Hematopoietic multipotent progenitor cell treated with erythropoietin and hydrocortisone succinate and interleukin-3 and kit ligand, for 6 days (in vitro differentiated cells): ENCODE measurements at regions not wholly inside any gene's neighbourhood (a gene's known extent, or its start where the extent isn't known, plus 50 kb on each side); places are given as distances from the start of the nearest gene placed in this dataset.
"Not testable (repeated sequence)": the region's sequence is repeated elsewhere in the genome, so short reads cannot be mapped to it uniquely, and the experiment has no call there.

Experiments
- DNase-seq: peaks from one replicate; pipeline ENCODE4 v3.0.0-alpha.2; 2015

DNA sequence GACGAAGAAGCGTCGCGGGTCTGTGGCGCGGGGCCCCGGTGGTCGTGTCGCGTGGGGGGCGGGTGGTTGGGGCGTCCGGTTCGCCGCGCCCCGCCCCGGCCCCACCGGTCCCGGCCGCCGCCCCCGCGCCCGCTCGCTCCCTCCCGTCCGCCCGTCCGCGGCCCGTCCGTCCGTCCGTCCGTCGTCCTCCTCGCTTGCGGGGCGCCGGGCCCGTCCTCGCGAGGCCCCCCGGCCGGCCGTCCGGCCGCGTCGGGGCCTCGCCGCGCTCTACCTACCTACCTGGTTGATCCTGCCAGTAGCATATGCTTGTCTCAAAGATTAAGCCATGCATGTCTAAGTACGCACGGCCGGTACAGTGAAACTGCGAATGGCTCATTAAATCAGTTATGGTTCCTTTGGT, 1533.5 kb upstream of the TPTE start:
- not testable (repeated sequence) for DNase-seq

DNA sequence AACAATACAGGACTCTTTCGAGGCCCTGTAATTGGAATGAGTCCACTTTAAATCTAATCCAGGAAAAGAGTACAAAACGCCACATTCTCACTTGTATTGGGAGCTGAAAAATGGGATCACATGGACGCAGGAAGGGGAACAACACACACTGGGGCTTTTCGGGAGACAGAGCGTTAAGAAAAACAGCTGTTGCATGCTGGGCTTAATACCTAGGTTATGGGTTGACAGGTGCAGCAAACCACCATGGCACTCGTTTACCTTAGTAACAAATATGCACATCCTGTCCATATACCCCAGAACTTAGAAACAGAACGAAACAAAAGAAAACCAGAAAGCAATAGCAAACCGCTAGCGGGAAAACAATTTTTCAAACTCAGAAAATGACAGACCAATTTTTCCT, 1532.7 kb upstream of the TPTE start:
- peak; percentile 37 for DNase-seq

DNA sequence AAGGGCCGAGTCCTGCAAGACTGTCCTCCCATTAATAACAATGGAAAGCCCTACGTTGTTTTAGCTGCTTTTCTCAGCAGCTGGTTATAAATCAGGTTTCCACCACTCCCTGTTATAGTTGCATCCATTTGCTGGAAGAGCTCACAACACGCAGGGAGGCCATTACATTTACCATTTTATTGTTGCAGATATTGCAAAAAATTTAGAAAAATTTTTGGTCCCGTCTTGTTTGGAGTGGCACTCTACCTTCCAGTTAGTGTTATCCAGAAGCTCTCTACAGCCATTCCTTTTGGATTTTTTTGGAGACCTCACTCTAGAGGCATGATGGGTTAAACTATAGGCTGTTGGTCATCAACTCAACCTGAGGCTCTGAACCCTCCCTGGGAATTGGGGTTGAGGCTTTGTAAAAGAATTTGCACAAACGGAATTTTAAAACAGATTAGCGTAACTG, 1532.1 kb upstream of the TPTE start:
- DNase-seq: peak; percentile 39

DNA sequence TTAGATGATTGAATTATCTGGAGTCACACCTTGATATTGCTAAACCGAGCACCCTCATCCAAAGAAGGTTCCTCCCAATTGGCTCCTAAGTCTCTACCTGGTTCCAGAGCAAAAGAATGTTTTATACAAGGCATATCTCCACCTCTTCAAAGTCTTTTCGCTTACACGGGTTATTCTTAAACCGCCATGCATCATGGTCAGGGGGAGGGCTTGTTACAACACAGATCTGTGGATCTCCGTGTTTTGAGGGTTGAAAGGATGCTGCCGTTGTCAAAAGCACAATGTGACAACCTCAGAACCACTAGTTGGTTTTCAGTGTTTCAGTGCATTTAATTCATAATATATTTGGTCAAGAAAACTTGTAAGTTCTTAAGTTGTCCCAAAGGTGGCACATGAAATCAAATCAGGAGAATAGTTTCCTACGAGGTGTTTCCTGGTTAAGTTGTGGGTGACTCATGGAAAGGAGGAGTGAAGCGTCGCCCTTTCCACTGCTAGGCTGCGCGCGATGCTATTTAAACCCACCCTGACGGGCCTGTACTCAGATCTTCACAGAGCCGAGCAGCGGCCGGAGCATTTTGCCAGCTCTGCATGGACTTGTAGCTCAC, 1531.6 kb upstream of the TPTE start:
- peak; percentile 43 for DNase-seq

DNA sequence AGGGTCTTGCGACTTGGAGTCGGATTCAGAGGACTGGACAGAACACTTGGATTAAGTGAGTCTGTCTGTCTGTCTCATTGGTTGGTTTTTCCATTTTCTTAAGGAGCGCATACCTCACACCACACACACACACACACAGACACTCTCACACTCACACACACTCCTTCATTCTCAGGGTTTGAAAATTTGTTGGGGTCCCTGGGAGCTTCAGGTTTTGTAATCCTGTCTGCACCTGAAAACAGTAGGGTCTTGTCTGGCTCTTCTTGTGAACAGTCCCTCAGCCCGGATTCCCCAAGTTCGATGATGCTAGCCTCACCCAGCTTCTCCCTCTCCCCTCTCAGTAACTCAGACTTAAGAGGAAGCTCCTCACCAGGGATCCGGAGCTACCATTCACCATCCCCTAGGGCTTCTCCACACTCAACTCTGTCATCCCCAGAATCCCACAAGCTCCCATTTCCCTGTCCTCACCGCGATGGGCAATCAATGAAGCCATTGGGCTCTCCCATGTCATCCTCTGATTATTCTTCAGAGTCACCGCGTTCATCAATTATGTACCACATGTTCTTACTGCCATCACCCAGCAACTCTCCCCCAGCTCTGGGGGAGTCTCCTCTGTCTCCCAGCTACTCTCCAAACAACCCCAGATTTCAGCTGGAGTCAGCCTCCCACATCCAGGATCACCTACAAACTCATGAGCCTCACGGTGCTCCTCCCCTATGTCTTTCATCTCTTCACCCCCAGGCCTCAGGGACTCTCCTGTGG, 1530.9 kb upstream of the TPTE start:
- DNase-seq: peak; percentile 25

DNA sequence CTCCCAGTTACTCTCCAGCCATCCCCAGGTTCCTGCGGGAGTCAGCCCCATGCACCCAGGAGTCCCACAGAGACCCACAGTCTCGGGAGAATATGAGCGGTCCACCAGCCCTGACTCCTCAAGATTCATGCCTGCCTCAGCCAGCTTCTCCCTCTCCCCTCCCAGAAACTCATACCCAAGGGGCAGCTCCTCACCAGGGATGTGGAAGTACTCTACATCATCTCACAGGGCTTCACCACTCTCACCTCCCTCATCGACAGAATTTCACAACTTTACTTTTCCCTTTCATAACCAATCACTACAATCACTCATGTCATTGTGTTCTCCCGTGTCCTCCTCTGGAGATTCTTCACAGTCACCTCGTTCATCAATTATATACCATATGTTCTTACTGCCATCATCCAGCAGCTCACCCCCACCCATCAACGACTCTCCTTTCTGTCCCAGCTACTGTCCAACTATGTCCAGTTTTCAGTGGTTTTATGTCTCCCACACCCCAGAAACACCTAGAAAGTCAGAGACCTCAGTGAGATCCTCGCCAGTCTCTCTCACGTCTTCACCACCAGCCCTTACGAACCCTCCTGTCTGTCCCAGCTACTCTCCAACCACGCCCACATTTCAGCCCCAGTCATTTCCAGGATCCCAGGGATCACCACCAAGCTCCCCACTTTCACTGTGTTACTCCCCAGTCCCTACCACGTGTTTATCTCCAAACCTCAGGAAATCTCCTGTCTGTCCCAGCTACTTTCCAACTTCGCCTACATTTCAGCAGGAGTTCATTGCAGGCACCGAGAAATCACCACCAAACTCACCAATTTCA, 1530.1 kb upstream of the TPTE start:
- peak; percentile 27 for DNase-seq

DNA sequence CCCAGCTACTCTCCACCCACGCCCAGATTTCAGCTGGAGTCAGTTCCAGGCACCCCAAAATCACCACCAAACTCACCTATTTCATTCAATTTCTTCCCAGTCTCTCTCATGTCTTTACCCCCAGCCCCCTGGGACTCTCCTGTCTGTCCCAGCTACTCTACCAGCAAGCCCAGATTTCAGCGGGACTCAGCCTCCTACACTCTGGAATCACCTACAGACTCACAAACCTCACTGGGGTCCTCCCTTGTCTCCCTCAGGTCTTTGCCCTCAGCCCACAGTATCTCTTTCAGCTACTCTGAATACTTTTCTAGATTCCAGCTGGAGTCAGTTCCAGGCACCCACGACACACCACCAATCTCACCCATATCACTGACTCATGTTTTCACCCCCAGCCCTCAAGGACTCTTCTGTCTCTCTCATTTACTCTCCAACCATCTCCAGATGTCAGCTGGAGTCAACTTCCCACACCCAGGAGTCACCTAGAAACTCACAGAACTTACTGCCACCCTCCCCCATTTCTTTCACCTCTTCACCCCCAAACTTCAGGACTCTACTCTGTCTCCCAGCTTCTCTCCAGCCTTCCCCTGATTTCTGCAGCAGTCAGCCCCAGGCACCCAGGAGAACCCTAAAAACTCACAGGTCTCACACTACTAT, 1529.3 kb upstream of the TPTE start:
- peak; percentile 32 for DNase-seq

DNA sequence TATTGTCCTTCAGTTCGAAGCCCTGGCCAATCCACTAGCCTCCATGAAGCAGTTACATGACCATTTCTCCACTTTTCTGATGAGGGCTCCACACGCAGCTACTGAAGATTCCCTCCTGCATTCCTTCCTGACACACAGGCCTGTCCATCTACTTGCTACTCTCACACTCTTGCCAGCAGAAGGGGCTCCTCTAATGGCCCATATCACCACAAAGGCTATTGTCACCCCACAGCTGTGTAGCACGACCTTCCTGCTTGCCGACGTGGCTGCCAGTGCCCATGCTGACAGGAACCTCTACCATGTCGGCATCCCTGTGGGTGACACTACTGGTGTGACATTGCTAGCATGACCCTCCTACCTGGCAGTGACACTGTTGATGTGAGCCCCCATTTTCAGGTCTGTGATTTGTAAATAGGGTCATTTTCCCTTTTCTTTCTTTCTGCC, 1528.6 kb upstream of the TPTE start:
- DNase-seq: peak; percentile 32

DNA sequence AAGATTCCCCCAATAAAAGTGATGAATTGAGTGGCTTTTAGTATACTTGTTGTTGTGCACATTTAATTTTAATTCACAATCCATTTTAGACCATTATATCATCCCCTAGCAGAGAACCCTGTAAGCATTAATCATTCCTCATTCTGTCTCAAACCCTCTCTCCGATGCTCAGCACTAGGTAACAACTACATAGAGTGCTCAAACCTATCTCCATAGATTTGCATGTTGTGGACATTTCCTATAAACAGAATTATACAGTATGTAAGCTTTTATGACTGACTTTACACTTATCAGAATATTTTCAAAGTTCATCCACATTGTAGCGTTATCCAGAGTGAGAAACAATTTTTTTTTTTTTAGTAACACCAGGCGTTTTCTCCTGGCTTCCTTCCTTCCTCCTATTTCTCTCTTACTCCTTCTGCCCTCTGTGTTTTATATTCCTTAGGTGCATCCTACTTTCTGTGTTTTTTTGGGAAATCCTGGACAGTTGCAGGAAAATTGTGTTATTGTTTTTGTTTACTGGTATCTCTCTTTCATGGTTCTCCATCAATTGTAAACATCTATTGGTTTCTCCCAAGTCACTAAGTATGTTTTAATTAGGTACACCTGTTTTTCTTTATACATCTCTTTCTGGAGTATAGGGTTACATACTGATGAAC, 1528.0 kb upstream of the TPTE start:
- peak; percentile 9 for DNase-seq

DNA sequence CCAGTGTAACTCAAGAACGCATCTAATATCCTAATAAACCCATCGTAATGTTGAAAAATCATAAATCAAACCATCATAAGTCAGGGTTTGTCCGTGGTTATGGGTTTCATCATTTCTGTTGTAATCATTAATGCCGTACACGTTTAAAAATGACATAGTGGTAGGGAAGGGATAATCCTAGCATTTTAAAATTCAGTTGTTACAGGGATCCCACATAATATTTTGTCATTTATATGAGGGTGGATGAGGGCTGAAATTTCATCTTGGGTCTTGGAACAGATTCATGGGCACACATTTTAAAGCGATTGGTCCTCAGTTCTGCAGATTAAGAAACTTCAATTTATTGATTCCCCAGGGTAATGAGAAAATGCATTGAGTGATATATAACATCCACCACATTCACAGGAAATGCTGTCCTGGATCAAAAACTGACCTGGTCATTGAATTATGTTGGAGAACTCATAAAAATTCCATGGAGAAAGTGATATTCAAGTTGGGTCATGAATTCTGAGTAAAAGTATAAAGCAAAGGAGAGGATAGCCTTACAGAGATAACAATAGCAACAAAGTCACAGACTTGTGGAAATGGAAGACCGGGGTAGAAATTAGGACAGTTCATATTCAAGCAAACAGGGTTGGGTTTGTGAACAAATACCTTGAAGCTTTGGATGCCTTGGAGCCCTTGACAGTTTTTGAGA, 1527.3 kb upstream of the TPTE start:
- DNase-seq: peak; percentile 13

DNA sequence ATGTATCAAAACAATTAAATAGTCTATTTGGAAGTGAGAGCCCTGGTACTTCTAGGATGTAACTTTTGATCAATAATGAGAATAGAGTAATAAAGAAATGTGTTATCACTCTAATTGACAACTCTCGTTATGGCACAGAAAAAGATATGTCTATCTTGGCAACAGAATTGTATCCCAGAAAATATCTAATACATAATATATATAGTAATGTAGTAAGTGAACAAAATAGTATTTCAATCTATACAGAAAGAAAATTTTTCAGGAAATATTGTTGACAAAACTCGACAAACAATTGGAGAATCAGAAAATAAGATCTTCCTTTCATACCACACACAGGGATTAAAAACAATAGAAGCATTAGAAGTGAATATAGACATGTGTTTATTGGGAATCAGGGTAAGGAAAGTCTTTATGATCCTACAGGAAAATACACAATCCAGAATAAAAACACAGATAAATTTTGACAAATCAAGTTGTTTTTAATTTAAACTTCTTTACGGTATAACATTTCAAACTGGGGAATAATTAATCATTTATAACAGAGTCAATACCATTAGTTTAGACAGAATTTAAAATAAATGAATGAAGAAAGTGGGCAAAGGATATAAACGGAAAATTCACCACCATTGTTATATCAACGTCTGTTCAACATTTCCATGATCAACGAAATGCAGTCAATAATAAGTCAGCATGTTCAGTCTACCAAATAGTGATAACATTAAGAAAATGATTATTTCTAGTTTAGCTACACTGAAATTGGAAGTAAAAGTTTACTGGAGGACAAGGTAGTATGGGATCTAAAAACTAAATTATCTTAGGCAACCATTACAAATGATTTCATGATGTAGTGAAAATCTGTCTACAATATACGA, 1526.5 kb upstream of the TPTE start:
- peak; percentile 30 for DNase-seq

DNA sequence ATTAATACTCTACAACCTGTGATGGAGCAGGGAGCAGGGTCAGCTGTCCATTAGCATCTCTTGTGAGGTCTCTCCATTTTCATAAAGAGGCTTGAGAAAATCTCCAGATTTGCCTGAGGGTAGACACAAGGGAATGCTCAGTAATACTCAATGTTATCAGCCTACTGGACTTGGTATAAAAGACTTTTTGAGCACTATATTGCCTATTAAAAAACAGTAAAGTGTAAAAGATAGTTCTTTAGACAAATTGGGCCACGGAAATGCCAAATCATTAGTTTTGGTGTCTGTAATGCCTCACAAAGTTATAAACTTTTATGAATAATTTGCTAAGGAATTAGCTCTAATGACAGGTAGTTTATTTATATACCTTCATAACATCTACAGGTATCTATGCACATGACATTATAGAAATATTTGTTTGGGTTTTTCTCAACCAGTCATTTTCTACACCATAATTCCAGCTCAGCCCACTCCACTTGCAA, 1524.9 kb upstream of the TPTE start:
- not testable (repeated sequence) for DNase-seq

DNA sequence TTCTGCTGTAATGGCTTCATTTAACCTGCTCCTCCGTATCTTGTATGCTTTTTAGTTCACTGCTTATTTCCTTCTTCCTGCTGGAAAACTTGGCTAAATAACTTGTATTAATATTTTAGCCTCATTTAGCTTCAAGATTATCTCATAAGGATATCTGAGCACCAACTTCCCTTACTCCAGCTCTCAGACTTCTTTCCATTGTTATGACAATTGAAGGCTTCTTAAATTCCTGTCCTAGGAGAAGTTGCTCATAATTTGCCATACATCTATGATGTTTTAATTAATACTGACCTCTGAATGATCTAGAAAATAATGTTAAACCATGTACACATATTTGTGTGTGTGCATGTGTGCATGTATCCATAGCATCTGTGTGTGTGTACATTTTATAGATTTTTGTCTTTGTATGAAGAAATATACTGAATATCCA, 1524.4 kb upstream of the TPTE start:
- DNase-seq: no peak

DNA sequence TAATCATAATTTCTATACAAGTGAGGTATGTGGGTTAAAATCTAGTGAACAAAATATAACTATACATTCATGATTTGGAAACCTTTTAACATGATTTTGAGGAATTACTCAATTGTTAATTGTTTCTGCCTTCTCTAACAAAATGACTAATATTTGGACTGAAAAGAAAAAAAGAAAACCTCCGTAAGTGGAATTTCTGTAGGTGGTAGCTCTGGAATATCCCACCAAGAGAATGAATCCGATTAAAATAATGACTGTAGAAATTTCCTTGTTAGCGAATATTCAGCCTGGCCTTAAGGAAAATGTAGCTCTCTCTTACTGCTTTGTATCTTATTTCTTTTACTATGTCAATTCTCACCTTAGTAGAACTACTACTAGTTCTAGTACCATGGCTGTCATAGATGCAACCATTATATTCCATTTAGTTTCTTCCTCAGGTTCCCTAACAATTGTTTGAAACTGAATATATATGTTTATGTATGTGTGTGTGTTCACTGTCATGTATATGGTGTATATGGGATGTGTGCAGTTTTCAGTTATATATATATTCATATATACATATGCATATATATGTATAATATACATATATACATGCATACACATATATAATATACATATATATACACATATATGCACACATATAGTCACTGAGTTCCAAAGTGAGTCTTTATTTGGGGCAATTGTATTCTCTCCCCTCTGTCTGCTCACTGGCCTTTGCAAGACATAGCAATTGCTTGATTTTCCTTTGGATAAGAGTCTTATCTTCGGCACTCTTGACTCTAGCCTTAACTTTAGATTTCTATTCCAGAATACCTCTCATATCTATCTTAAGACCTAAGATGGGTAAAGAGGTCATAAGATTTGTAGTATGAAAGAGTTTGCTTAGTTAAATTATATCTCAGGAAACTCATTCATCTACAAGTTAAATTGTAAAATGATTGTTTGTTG, 1523.7 kb upstream of the TPTE start:
- DNase-seq: not testable (repeated sequence)

DNA sequence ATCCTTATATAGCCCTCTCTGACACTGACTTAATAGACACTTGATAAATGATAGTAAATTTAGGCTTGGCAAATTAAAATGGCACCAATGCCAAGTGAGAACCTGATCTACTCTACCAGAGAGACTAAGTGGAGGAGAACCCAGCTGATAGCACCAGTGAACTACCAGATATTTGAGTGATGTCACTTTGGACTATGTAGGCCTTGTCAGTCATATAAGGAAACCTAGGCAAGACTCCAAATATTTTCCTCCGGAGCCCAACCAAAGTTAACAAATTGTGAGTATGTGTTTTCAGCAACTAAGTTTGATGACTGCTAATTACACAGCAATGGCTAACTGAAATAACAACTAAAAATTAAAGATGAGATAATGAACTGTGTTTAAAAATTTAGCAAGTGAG, 1522.9 kb upstream of the TPTE start:
- not testable (repeated sequence) for DNase-seq

DNA sequence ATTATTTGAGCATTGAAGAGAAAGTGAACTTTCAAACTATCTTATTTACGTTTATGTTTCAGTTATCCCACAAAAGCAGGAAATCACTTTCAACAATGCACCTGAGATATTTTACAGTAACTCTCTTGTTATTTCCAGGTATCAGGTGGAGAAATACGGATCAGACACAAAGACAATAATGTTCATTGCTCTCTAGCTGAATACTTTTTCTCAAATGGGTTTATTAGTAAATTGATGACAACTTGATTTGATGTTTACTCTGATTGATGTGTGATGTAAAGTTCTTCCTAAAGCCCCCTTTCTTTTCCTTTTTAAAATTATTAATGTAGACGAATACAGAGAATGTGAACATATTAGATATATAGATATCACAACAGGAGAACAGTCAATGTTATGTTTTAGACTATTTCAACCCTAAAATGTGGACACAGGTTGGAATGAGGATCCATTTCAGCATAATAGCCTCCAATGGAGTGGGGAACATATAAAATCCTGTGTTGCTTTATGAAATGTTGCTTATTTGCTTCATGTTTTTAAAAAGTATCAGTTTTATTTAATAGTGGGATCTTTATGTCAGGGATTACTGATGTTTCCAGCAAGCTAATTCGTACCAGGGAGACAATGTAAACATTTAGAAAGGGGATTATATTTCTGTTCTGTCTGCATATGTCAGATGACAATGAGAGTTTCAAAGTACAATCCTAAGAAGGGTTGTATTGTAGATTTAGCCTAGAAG, 1522.3 kb upstream of the TPTE start:
- DNase-seq: no peak

DNA sequence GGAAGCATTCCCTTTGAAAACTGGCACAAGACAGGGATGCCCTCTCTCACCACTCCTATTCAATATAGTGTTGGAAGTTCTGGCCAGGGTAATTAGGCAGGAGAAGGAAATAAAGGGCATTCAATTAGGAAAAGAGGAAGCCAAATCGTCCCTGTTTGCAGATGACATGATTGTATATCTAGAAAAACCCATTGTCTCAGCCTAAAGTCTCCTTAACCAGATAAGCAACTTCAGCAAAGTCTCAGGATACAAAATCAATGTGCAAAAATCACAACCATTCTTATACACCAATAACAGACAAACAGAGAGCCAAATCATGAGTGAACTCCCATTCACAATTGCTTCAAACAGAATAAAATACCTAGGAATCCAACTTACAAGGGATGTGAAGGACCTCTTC, 1521.3 kb upstream of the TPTE start:
- not testable (repeated sequence) for DNase-seq

DNA sequence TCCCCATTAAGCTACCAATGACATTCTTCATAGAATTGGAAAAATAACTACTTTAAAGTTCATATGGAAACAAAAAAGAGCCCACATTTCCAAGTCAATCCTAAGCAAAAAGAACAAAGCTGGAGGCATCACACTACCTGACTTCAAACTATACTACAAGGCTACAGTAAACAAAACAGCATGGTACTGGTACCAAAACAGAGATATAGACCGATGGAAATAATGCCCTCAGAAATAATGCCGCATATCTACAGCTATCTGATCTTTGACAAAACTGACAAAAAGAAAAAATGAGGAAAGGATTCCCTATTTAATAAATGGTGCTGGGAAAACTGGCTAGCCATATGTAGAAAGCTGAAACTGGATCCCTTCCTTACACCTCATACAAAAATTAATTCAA, 1520.7 kb upstream of the TPTE start:
- DNase-seq: not testable (repeated sequence)
